ENCODE measurements at regions not wholly inside any gene's neighbourhood (a gene's known extent, or its start where the extent isn't known, plus 50 kb on each side); places are given as distances from the start of the nearest gene placed in this dataset.

DNA sequence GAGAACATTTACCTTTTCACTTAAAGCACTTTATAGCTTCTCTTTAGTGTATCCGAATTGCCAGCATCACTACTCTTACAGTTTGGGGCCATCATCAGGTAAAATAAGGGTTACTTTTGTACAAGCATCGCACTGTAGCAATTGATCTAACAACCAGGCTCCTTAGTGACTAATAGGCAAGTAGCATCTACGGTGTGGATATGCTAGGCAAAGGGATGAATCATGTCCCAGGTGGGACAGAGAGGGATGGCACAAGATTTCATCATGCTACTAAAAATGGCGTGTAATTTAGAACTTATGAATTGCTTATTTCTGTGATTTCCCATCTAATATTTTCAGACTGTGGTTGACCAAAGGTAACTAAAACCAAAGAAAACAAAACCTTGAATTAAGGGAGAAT is 582.3 kb downstream of the KCNH5 start:
- no peak overlapping the region for H2AK5ac ChIP-seq (ENCODE audit: low read depth, low read length)
- H3K14ac ChIP-seq (replicated peaks; ENCODE audit: low read depth, low read length): no peak overlapping the region
- no peaks in the 10 kb centered on the region for H4K20me1 ChIP-seq (ENCODE audit: insufficient read depth, low read length)
- no peak overlapping the region for H3K27ac ChIP-seq (ENCODE audit: insufficient read depth, low read length)
- no peak for TF ChIP-seq POLR2A (IDR thresholded peaks at IDR 0.05; ENCODE audit: low read depth, low read length)
- no peak for TF ChIP-seq MAFK (IDR thresholded peaks at IDR 0.05; ENCODE audit: low read depth, low read length)
- no peak for TF ChIP-seq CHD1 (IDR thresholded peaks at IDR 0.05; ENCODE audit: low read depth, low read length)
- H3K23ac ChIP-seq (ENCODE audit: low read depth, low read length): no peak overlapping the region
- no peak overlapping the region for H4K5ac ChIP-seq (ENCODE audit: low read depth, low read length)
- no peak overlapping the region for H3K18ac ChIP-seq (ENCODE audit: low read depth, low read length)
- H2BK5ac ChIP-seq (ENCODE audit: low read depth, low read length, poor library complexity, severe bottlenecking): no peak overlapping the region
- no peak overlapping the region for H3K56ac ChIP-seq (ENCODE audit: extremely low read depth, insufficient read depth, low read length)
- BruUV-seq (replicated peaks): no TSS peak
- CTCF ChIA-PET: interaction anchor here (1.8 kb wide), 1 partner anchor 10 kb away, joined by 4 read pairs; no protein-coding TSS in a partner anchor
- in situ Hi-C loops (cut with MboI; ENCODE audit: low sequenced_read_pairs) (no loop called here), dilution Hi-C loops (cut with HindIII; ENCODE audit: low sequenced_read_pairs, unreplicated experiment) (no loop called here), intact Hi-C loops (cut with micrococcal nuclease) (no loop called here)
- no CpG with 5 or more reads among the region's 4 CpGs for WGBS, 2 experiments (ENCODE audit: extremely low coverage in 2 of 2, insufficient read length in 1 of 2)
- no peak overlapping the region for H4K8ac ChIP-seq (ENCODE audit: low read depth in 2 of 2, low read length in 2 of 2)
- H3K4me1 ChIP-seq (ENCODE audit: control insufficient read depth, insufficient read depth, low read length): no peaks in the 10 kb centered on the region
- no peak overlapping the region for H3K4me3 ChIP-seq (ENCODE audit: insufficient read depth, low read depth, low read length)
- no peak overlapping the region for H3K4ac ChIP-seq (ENCODE audit: low read depth, low read length)
- H3K9ac ChIP-seq (ENCODE audit: low read depth, low read length): no peak overlapping the region
- no peak overlapping the region for H2BK120ac ChIP-seq (ENCODE audit: low read depth, low read length)
- H2AFZ ChIP-seq (replicated peaks; ENCODE audit: low read length, poor library complexity): no peak overlapping the region
- H2BK20ac ChIP-seq (ENCODE audit: low read depth, low read length): no peak overlapping the region
- no peak for ATAC-seq (ENCODE audit: low read depth)
- H3K9me1 ChIP-seq (ENCODE audit: insufficient read depth, low read length): no peaks in the 10 kb centered on the region
- H3K9me3 ChIP-seq (ENCODE audit: control insufficient read depth, insufficient read depth, low read length): no peaks in the 10 kb centered on the region
- H3K79me1 ChIP-seq (ENCODE audit: low read depth in 1 of 2, low read length in 2 of 2): no peaks in the 10 kb centered on the region
- DNase-seq: no peak
- no peaks in the 10 kb centered on the region for H3K36me3 ChIP-seq (ENCODE audit: control insufficient read depth, insufficient read depth, low read length)
- no peak overlapping the region for H2AK9ac ChIP-seq (replicated peaks; ENCODE audit: low read depth, low read length, poor library complexity)
- no peaks in the 10 kb centered on the region for H3K27me3 ChIP-seq (ENCODE audit: control insufficient read depth, insufficient read depth, low read length)
- H2BK15ac ChIP-seq (ENCODE audit: low read depth, low read length): no peak overlapping the region
- H4K91ac ChIP-seq (ENCODE audit: insufficient read depth, low read depth, low read length): no peak overlapping the region
- POLR2A ChIA-PET (ENCODE audit: unreplicated experiment): no interaction called here
- H3K4me2 ChIP-seq (ENCODE audit: low read depth, low read length): no peak overlapping the region

Data from IMR-90 (cell line).